Activated naive CD8-positive, alpha-beta T cell treated with anti-CD3 and anti-CD28 coated beads, Interleukin-2, amount 50 U/mL, for 24 hours (primary cell): ENCODE measurements at regions not wholly inside any gene's neighbourhood (a gene's known extent, or its start where the extent isn't known, plus 50 kb on each side); places are given as distances from the start of the nearest gene placed in this dataset.

ENCODE experiments used
- ATAC-seq: fragments of 150-1000 bp; cut with Tn5 transposase; one replicate; pipeline ENCODE4 v1.10.0; 2021
- DNase-seq: peaks from one replicate; pipeline ENCODE4 v3.0.0; 2021
- H3K27ac Mint-ChIP-seq: one replicate; pipeline ENCODE4 v1.8.0; 2021; ENCODE audit warnings: mild to moderate bottlenecking, mixed read lengths
- H3K27me3 Mint-ChIP-seq: one replicate; pipeline ENCODE4 v1.8.0; 2021; ENCODE audit warnings: mixed read lengths
- H3K36me3 Mint-ChIP-seq: one replicate; pipeline ENCODE4 v1.8.0; 2021; ENCODE audit warnings: low read depth, mixed read lengths
- H3K4me1 Mint-ChIP-seq: one replicate; pipeline ENCODE4 v1.8.0; 2021; ENCODE audit warnings: mixed read lengths
- H3K4me3 Mint-ChIP-seq: one replicate; pipeline ENCODE4 v1.8.0; 2021; ENCODE audit warnings: mild to moderate bottlenecking, moderate library complexity, mixed read lengths
- H3K9me3 Mint-ChIP-seq: one replicate; pipeline ENCODE4 v1.8.0; 2021; ENCODE audit warnings: mixed read lengths

- H3K9me3 Mint-ChIP-seq, result peaks cover 6% of the 10 kb centered on the region
- peaks cover 3% of the 10 kb centered on the region for H3K36me3 Mint-ChIP-seq
- H3K27ac Mint-ChIP-seq, result no peak overlapping the region
- DNase-seq, result no peak
- H3K4me3 Mint-ChIP-seq, result no peak overlapping the region
- ATAC-seq, result no peak
- H3K4me1 Mint-ChIP-seq, result no peaks in the 10 kb centered on the region
- H3K27me3 Mint-ChIP-seq, result peaks cover 12% of the 10 kb centered on the region
These were observed 137.3 kb upstream of the SMAD3 start for GRCh38 chr15:66928101-66928500.

DNA sequence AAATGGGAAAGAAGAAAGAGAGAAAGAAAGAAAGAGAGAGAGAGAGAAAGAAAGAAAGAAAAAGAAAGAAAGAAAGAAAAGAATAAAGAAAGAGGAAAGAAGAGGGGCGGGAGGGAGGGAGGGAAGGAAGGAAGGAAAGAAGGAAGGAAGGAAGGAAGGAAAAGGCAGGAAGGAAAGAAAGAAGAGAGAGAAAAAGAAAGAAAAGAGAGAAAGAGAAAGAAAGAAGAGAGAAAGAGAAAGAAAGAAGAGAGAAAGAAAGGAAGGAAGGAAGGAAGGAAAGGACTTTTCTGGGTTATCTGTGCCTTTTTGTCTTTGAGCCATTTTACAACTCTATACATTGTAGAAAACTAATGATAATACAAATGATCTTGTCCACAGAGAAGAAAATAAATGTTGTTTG lies 136.6 kb upstream of the SMAD3 start:
- Mint-ChIP-seq H3K27ac (no peak overlapping the region), H3K4me1 (no peaks in the 10 kb centered on the region), H3K27me3 (peaks cover 6% of the 10 kb centered on the region), H3K9me3 (peaks cover 12% of the 10 kb centered on the region), H3K36me3 (peaks cover 3% of the 10 kb centered on the region), H3K4me3 (no peak overlapping the region)
- DNase-seq, result no peak
- ATAC-seq, result no peak

DNA sequence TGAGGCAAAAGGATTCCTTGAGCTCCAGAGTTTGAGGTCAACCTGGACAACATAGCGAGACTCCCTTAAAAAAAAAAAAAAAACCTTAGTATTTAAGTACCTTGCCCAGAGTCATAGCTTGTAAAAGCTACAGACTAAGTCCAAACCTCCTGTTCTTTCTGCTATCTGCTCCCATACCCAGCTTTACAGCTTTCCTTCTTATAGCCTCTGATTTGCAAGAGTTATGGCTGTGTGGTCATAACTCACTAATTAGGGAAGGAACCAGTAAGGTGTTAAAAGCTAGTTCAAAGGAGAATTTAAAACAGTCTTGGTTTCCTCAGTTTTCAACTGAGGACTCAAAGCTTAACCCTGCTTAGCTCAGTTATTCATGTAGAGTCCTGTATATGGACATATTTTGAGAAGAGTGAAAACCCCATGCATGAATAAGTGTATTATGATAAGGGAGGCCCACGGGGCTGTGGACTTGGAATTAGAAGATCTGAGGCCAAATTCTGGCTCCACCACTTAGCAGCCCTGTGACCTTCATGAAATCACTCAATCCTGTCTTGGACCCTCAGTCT lies 135.5 kb upstream of the SMAD3 start:
- ATAC-seq, result no peak
- H3K9me3 Mint-ChIP-seq, result peaks cover 21% of the 10 kb centered on the region
- no peak for DNase-seq
- no peak overlapping the region for H3K4me3 Mint-ChIP-seq
- no peaks in the 10 kb centered on the region for H3K4me1 Mint-ChIP-seq
- peaks cover 3% of the 10 kb centered on the region for H3K36me3 Mint-ChIP-seq
- H3K27me3 Mint-ChIP-seq, result peaks cover 6% of the 10 kb centered on the region
- H3K27ac Mint-ChIP-seq, result no peak overlapping the region

DNA sequence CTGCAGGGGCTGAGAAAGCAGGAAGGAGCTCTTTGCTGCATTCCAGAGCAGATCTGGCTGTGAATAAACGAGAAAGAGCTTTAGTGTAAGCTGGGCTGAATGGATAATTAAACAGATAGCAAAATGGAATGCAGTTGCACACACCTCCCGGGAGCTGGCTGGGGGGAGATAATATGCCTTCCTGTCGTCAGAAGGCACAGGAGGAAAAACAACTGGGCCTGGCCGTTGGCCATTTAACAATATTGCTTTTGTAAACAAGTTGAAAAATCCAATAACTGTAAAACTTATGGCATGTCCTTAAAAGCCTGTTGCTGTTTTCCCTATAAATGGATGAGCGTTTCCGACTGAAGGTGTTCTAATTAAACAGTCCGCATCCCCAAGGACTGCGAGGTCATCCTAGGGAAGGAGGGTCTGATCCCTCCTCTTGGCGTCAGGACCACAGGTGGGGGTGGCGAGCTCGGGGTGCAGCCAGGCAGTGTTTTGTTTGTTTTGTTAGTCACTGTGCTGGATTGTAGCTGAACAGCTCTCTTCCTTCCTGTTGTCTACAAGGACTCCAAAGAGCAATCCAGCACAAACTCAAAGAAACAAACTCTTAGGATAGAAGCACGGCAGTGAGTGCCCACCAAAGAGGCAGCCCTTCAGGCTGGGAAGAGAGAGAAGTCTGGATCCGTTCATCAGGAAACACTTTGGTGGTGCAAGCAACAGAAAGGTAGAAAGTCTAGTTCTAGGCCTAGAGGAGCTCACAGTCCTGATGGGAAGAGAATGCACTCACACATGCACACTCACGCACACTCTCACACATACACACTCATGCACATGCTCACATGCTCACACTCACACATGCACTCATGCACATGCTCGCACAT lies 133.4 kb upstream of the SMAD3 start:
- peaks cover 21% of the 10 kb centered on the region for H3K9me3 Mint-ChIP-seq
- no peak overlapping the region for H3K4me3 Mint-ChIP-seq
- peaks cover 3% of the 10 kb centered on the region for H3K36me3 Mint-ChIP-seq
- no peaks in the 10 kb centered on the region for H3K4me1 Mint-ChIP-seq
- peaks cover 10% of the 10 kb centered on the region for H3K27me3 Mint-ChIP-seq
- DNase-seq (no peak), ATAC-seq (no peak)
- no peak overlapping the region for H3K27ac Mint-ChIP-seq

DNA sequence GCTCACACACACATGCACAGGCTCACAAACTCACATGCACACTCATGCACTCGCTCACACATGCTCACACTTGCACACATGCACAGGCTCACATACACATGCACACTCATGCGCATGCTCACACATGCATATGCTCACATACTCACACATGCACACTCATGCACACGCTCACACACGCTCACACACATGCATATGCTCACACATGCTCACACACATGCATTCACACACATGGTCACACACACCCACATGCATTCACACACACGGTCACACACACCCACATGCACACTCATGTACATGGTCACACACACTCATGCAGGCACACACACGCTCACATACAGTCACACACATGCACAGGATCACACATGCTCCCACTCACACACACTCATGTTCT lies 132.8 kb upstream of the SMAD3 start:
- ATAC-seq (no peak), DNase-seq (no peak)
- Mint-ChIP-seq H3K9me3 (peaks cover 21% of the 10 kb centered on the region), H3K4me3 (no peak overlapping the region), H3K27me3 (peaks cover 10% of the 10 kb centered on the region), H3K36me3 (peaks cover 3% of the 10 kb centered on the region), H3K27ac (no peak overlapping the region), H3K4me1 (no peaks in the 10 kb centered on the region)

DNA sequence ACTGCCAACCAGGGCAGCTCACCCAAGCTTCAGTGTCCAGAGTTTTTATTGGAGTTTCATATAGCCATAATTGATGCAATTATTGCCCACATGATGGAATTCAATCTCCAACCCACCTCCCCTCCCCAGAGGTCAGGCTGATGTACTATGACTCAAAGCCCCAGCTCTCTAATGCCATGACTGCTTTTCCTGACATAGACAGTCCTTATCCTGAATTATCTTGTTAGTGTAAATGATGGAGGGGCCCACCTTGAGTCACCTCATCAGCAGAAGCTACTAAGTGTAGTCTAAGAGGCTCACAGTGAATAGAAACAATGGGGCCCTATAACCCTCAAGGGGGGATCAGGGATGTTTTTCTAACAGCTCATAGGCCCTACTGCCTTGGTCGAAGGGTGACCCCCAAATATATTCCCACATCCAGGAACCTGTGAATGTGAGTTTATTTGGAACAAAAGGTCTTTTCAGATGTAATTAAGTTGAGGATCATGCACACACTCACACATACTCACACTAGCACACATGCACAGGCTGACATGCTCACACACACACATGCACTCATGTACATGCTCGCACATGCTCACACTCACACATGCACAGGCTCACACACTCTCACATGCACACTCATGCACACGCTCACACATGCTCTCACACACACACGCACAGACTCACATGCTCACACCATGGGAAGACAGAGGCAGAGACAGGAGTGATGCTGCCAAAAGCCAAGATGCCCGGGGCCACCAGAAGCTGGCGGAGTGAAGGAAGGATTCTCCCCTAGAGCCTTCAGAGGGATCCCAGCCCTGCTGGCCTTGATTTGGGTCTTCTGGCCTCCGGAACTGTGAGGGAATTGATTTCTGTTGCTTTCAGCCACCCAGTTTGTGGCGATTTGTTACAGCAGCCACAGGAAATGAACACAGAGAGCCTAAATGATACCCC lies 131.2 kb upstream of the SMAD3 start:
- no peak overlapping the region for H3K27ac Mint-ChIP-seq
- no peak for DNase-seq
- no peaks in the 10 kb centered on the region for H3K4me1 Mint-ChIP-seq

DNA sequence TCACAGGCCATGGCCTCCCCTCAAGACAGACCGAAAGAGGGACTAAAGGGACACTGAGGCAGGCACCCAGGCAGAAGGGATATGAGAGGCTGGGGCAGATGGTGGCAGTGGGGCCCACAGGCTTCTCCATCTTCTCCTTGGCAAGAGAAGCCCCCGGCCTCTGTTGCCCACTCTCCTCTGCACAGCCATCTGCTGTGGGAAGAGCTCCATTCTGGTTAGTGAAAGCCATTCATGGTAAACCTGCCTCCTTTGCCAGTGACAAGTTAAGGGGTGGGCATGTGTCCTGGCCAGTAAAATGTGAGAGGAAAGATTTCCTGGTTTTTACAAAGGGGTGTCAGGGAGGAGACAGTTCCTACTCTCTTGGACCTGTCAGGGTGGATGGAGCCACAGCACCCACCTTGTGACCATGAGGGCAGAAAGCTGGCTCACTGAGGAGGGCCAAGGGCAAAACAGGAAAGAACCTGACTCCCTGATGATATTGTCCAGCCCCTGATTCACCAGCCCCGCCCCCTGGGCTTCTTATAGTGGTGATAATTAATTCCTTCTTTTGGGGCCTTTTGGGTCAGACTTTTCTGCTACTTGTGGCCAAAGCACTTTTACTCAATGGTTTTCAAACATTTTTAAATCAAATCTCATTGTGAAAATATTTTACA lies 130.4 kb upstream of the SMAD3 start:
- Mint-ChIP-seq H3K9me3 (peaks cover 24% of the 10 kb centered on the region), H3K27ac (no peak overlapping the region), H3K4me1 (peaks cover 4% of the 10 kb centered on the region), H3K4me3 (no peak overlapping the region), H3K36me3 (peaks cover 3% of the 10 kb centered on the region), H3K27me3 (peaks cover 10% of the 10 kb centered on the region)
- ATAC-seq, result no peak
- no peak for DNase-seq

More for the DNA sequence above, 131.2 kb upstream of the SMAD3 start:
- Mint-ChIP-seq H3K9me3 (peaks cover 24% of the 10 kb centered on the region), H3K36me3 (peaks cover 3% of the 10 kb centered on the region), H3K27me3 (peaks cover 10% of the 10 kb centered on the region), H3K4me3 (no peak overlapping the region)
- ATAC-seq, result no peak

- H3K4me1 Mint-ChIP-seq, result peaks cover 10% of the 10 kb centered on the region
- H3K27ac Mint-ChIP-seq, result no peak overlapping the region
- H3K9me3 Mint-ChIP-seq, result peaks cover 24% of the 10 kb centered on the region
- ATAC-seq, result no peak
- DNase-seq, result no peak
- peaks cover 10% of the 10 kb centered on the region for H3K27me3 Mint-ChIP-seq
- H3K36me3 Mint-ChIP-seq, result peaks cover 3% of the 10 kb centered on the region
- H3K4me3 Mint-ChIP-seq, result no peak overlapping the region
These were observed 129.7 kb upstream of the SMAD3 start for GRCh38 chr15:66935688-66936087.

DNA sequence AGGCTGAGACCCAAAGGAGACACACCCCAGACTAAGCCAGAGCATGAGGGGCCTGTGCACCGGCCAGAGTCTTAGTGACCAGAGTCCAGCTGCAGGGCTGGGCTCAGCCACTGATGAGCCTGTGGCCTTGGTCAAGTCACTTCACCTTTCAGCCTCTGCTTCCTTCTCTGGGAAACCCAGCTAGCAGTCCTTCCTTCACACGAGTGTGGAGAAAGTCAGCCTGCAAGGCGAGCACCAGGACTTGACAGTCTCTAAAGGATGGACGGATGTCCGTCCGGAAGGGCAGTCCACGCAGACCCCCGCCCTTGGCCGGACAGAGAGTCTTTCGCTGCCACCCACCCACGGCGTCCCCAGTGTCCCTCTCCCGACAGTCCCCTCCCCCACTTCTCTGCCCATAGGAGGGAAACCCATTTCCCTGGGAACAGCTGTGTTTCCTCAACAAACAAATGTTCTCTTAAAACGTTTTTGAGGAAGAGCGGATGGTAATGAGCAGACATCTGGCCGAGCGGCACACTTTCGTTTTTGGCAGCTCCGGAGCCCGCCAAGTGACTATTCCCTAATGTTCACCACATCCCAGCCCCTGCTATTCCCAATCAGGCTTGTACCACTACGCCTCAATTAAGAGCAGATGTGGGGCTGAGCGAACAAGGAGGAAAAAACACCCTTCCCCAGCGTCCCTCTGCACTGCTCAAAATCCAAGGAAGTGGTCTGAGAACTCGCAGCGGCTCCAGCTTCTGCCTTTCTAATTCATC lies 129.1 kb upstream of the SMAD3 start:
- Mint-ChIP-seq H3K9me3 (peaks cover 24% of the 10 kb centered on the region), H3K27me3 (peaks cover 12% of the 10 kb centered on the region), H3K4me1 (peaks cover 16% of the 10 kb centered on the region), H3K4me3 (no peak overlapping the region), H3K36me3 (peaks cover 3% of the 10 kb centered on the region), H3K27ac (no peak overlapping the region)
- ATAC-seq (no peak), DNase-seq (no peak)

DNA sequence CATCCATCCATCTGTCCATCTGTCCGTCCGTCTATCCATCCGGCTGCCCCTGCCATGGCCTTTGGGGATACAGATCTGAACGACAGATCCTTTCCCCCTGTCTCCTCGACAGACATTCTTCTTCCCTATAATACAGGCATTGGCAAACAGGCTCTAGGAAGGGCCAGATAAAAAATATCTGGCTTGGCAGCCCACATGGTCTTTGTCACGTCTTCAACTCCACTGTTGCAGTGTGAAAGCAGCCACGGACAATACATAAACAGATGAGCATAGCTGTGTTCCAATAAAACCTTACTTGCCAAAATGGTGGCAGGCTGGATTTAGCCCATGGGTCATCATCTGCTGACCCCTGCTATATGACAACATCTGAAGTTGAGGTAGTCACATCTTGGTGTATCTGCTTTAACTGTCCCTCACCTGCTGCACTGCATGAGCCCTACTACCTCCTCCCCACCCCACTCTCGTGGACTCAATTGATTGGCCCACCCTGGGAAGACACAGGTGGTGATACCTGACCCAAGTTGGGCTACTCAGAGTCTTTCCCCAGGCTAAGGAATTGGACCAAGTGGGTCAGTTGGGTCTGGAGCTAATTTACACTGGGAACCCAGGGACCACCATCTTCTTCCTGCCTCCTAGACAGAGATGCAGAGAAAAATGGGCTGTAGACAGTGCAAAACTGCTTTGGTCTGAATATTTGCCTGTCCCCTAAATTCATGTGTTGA lies 128.4 kb upstream of the SMAD3 start:
- H3K36me3 Mint-ChIP-seq, result peaks cover 3% of the 10 kb centered on the region
- H3K4me3 Mint-ChIP-seq, result no peak overlapping the region
- ATAC-seq, result no peak
- DNase-seq, result no peak
- peaks cover 17% of the 10 kb centered on the region for H3K4me1 Mint-ChIP-seq
- peaks cover 12% of the 10 kb centered on the region for H3K27me3 Mint-ChIP-seq
- no peak overlapping the region for H3K27ac Mint-ChIP-seq
- peaks cover 24% of the 10 kb centered on the region for H3K9me3 Mint-ChIP-seq

GRCh38 chr15:66937588-66937987 lies 127.8 kb upstream of the SMAD3 start:
- no peak overlapping the region for H3K27ac Mint-ChIP-seq
- H3K36me3 Mint-ChIP-seq, result peaks cover 3% of the 10 kb centered on the region
- H3K9me3 Mint-ChIP-seq, result peaks cover 24% of the 10 kb centered on the region
- H3K4me1 Mint-ChIP-seq, result peaks cover 17% of the 10 kb centered on the region
- no peak for ATAC-seq
- no peak for DNase-seq
- H3K4me3 Mint-ChIP-seq, result no peak overlapping the region
- peaks cover 12% of the 10 kb centered on the region for H3K27me3 Mint-ChIP-seq

GRCh38 chr15:66938114-66938830 lies 127.1 kb upstream of the SMAD3 start:
- H3K27ac Mint-ChIP-seq, result no peak overlapping the region
- no peak for DNase-seq
- H3K4me3 Mint-ChIP-seq, result no peak overlapping the region
- peaks cover 17% of the 10 kb centered on the region for H3K9me3 Mint-ChIP-seq
- peaks cover 10% of the 10 kb centered on the region for H3K27me3 Mint-ChIP-seq
- peaks cover 17% of the 10 kb centered on the region for H3K4me1 Mint-ChIP-seq
- ATAC-seq, result no peak
- peaks cover 3% of the 10 kb centered on the region for H3K36me3 Mint-ChIP-seq

DNA sequence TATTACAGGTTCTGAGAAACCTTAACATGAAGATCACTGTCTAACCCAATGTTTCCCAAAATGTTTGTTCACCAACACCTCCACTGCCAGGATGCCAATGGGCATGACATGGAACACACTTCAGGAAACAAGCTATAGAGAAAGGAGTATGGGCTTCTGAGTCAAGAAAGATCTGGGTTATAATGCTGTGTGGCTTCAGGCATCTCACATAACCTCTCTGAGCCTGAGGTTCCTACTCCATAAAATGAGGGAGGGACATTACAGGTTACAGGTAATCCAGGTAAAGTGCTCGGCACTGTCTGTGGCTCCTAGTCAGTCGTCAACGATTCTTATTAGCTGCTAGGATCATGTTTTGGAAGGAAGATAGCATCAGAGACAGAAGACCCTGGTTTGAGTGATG lies 126.4 kb upstream of the SMAD3 start:
- DNase-seq (no peak), ATAC-seq (no peak)
- peaks cover 17% of the 10 kb centered on the region for H3K4me1 Mint-ChIP-seq
- H3K4me3 Mint-ChIP-seq, result no peak overlapping the region
- H3K9me3 Mint-ChIP-seq, result peaks cover 10% of the 10 kb centered on the region
- peaks cover 10% of the 10 kb centered on the region for H3K27me3 Mint-ChIP-seq
- no peak overlapping the region for H3K27ac Mint-ChIP-seq
- peaks cover 3% of the 10 kb centered on the region for H3K36me3 Mint-ChIP-seq
